ENCODE measurements at regions not wholly inside any gene's neighbourhood (a gene's known extent, or its start where the extent isn't known, plus 50 kb on each side); places are given as distances from the start of the nearest gene placed in this dataset.

- DNase-seq, result peak; percentile 74 to 78
Observed at GRCh38 chr11:95577716-95578460, 211.7 kb downstream of the FAM76B start.

GRCh38 chr11:95576146-95576845, 213.3 kb downstream of the FAM76B start:
- DNase-seq, result no peak

GRCh38 chr11:95575517-95575916, 214.1 kb downstream of the FAM76B start:
- no peak for DNase-seq

- no peak for DNase-seq
Observed at GRCh38 chr11:95571718-95572260, 217.8 kb downstream of the FAM76B start.

GRCh38 chr11:95570845-95571244, 218.7 kb downstream of the FAM76B start:
- no peak for DNase-seq

GRCh38 chr11:95569207-95569606, 220.4 kb downstream of the FAM76B start:
- no peak for DNase-seq

GRCh38 chr11:95568281-95568680, 221.3 kb downstream of the FAM76B start:
- DNase-seq, result no peak

GRCh38 chr11:95567685-95568084, 221.9 kb downstream of the FAM76B start:
- no peak for DNase-seq

GRCh38 chr11:95566211-95566610, 223.4 kb downstream of the FAM76B start:
- no peak for DNase-seq

- DNase-seq, result no peak
Observed at GRCh38 chr11:95565724-95566141, 223.8 kb downstream of the FAM76B start.

GRCh38 chr11:95563859-95564258, 225.7 kb downstream of the FAM76B start:
- no peak for DNase-seq

GRCh38 chr11:95563173-95563572, 226.4 kb downstream of the FAM76B start:
- DNase-seq, result no peak

- no peak for DNase-seq
Observed at GRCh38 chr11:95562196-95562921, 227.2 kb downstream of the FAM76B start.

GRCh38 chr11:95559899-95560298, 229.7 kb downstream of the FAM76B start:
- DNase-seq, result no peak

GRCh38 chr11:95557376-95557775, 232.2 kb downstream of the FAM76B start:
- no peak for DNase-seq

- DNase-seq, result no peak
Observed at GRCh38 chr11:95556342-95557163, 233.0 kb downstream of the FAM76B start.

- DNase-seq, result no peak
Observed at GRCh38 chr11:95556011-95556341, 233.6 kb downstream of the FAM76B start.

GRCh38 chr11:95554911-95555310, 234.7 kb downstream of the FAM76B start:
- no peak for DNase-seq

- DNase-seq, result no peak
Observed at GRCh38 chr11:95549301-95549700, 240.3 kb downstream of the FAM76B start.

GRCh38 chr11:95548416-95548815, 241.2 kb downstream of the FAM76B start:
- DNase-seq, result no peak

GRCh38 chr11:95547976-95548375, 241.6 kb downstream of the FAM76B start:
- DNase-seq, result no peak

- no peak for DNase-seq
Observed at GRCh38 chr11:95547186-95547585, 242.4 kb downstream of the FAM76B start.
